ENCODE measurements at regions not wholly inside any gene's neighbourhood (a gene's known extent, or its start where the extent isn't known, plus 50 kb on each side); places are given as distances from the start of the nearest gene placed in this dataset.

DNA sequence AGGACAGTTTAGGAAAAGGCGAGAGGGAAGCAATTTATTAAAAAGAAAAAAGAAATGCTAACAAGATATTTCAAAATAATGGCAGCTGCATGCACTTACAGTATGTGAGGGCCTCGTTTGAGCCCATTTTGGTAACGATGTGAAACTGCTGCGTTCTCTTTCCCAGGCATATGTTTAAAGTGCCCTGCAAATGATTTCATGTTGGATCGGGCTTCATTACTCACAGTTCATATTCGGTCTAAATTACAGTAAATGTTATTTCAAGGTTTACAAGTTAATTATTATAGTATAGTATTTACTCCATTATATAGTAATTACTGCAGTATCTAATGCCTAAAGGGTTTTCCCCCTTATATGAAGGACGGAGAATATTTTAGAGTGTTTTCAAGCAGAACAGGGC lies 679.1 kb downstream of the BCL11A start:
- TF ChIP-seq SP1 (IDR thresholded peaks at IDR 0.05) (no peak), BHLHE40 (IDR thresholded peaks at IDR 0.05; ENCODE audit: borderline replicate concordance) (no peak), ZNF384 (IDR thresholded peaks at IDR 0.05) (no peak), HDGF (IDR thresholded peaks at IDR 0.05; ENCODE audit: borderline replicate concordance) (no peak), ELF4 (IDR thresholded peaks at IDR 0.05) (no peak), TARDBP (IDR thresholded peaks at IDR 0.05) (no peak), CTBP1 (IDR thresholded peaks at IDR 0.05; ENCODE audit: borderline replicate concordance) (no peak), FOXA1 (IDR thresholded peaks at IDR 0.05) (no peak), FOXM1 (IDR thresholded peaks at IDR 0.05; ENCODE audit: borderline replicate concordance) (no peak), LEF1 (IDR thresholded peaks at IDR 0.05; ENCODE audit: borderline replicate concordance) (no peak), NFRKB (IDR thresholded peaks at IDR 0.05) (no peak), FOXK2 (IDR thresholded peaks at IDR 0.05) (no peak), SUZ12 (IDR thresholded peaks at IDR 0.05) (no peak)

Data from HEK293T (cell line).